DMS53 (cell line): ENCODE measurements at regions not wholly inside any gene's neighbourhood (a gene's known extent, or its start where the extent isn't known, plus 50 kb on each side); places are given as distances from the start of the nearest gene placed in this dataset.
"Not testable (repeated sequence)": the region's sequence is repeated elsewhere in the genome, so short reads cannot be mapped to it uniquely, and the experiment has no call there.

Experiments
- DNase-seq: peaks from one replicate; lab custom pipeline; 2025; lab: John Stamatoyannopoulos, UW

DNA sequence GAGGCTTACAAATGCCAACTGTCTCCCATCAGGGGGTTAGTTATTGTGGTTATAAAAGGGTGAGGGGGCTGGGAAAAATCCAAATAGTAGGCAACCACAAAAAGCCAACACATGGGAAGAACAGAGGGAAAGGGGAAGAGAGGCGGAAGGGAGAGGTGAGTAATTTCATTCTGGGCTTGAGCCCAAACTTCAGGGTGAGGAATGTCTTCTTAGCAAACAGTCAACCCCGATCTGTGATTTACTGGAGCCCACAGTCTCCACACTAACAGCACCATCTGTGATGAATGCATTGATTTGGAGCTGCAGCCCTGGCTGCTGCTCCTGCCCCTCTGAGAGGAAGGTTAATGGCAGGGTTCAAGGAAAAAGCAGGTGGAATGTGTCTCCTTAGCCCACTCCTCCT is 162.2 kb upstream of the GPR101 start:
- no peak for DNase-seq

GRCh38 chrX:137195296-137195695 is 161.5 kb upstream of the GPR101 start:
- DNase-seq: no peak

- DNase-seq: peak; percentile 74
These were observed 160.4 kb upstream of the GPR101 start for GRCh38 chrX:137194164-137194563.

DNA sequence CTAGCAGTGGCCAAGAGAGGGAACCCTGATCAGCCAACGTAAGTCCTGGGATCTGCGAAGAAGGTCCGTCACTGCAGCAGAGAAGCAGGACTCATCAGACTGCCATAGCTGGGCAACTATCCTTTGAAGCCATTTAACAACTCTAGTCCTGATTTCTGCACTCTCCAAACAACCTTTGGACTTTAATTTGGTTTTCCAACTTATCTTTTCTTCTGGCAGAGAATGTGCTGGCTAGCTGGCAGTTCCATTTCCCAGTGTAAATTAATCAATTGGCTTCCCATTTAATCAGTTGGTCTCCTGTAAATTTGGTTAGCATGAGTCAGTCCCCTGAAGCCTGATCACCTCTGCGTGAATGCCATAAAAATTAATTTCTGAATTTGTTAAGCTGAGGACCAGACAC is 153.7 kb upstream of the GPR101 start:
- DNase-seq: no peak

- DNase-seq: no peak
These were observed 144.6 kb upstream of the GPR101 start for GRCh38 chrX:137178392-137178791.

DNA sequence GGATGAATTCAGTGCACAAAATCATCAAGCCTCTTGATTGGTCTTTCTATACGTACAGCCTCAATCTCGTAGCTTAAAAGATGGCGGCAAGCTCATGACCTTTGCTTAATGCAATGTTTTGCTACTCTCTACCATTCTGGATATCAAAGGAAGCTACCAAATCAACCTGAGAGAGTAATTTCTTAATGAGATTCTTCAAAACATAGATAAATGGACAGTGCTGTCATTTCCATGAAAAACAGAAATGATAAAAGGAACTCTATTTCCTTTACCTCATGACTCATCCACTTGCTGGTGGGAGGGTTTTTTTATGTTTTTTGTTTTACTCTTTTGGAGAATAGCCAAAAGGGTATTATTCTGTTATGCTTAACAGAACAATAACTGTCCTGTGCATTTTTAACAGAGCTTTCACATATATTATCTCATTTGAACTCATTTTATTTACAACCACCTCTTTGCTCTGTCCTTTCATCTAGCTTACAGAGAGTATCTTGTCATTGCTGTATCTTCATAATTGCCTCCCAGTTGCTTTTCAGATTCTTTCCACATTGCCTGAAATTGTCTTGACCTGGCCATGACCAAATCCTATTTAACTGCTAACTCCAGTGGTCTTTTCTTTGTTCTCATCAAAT is 138.6 kb upstream of the GPR101 start:
- peak; percentile 15 for DNase-seq

DNA sequence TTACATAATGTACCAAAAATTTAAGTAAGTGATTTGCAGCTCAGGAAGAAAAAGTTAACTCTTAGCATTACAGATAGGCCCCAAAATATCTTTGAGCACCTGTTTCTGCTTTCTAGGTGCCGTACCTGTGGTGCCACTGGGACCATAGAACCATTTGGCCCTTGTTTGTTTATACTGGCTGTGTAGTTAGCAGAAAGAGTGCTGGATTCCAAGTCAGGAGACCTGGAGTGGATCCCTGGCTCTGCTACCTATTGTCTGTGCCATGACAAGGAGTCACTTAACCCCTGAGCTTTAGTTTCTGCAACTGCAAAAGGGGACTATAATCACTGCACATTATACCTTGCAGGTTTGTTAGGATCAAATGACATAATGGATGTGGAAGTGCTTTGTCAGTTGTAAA is 137.8 kb upstream of the GPR101 start:
- DNase-seq: no peak

DNA sequence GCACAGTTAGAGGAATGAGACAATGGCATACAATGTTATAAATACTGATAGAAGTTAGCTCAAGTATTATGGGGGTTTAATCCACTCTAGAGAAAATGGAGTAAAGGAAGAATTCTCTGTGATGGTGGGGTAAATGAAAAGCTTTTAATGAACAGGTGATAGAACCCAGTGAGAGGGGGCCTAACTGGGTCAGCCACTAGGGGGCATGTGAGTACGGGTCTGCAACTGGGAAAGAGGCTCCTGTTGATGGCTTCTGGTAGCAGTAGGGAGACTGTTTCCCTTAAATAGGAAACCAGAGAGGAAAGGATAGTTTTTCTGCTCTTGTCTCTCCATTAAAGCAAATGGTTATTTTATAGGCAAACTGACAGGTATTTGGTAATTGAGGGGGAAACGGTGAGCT is 132.8 kb upstream of the GPR101 start:
- peak; percentile 58 for DNase-seq

GRCh38 chrX:137164329-137164728 is 130.5 kb upstream of the GPR101 start:
- DNase-seq: no peak

DNA sequence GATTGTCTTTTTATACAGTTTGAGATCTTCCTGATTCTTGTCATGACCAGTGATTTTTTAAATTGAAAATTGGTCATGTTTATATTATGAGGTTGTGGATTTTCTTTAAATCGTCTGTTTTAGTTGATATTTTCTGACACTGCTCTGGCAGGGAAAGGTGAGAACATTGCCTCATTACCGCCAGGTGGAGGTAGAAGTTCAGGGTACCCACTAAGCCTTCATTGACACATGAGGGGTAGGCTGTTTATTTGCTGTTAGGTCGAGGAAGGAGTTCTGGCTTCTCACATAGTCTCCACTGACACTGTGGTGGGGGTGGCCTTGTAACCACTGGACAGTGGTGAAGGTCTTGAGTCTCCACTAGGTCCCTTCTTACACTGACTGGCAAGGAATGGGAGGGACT is 117.6 kb upstream of the GPR101 start:
- DNase-seq: no peak

DNA sequence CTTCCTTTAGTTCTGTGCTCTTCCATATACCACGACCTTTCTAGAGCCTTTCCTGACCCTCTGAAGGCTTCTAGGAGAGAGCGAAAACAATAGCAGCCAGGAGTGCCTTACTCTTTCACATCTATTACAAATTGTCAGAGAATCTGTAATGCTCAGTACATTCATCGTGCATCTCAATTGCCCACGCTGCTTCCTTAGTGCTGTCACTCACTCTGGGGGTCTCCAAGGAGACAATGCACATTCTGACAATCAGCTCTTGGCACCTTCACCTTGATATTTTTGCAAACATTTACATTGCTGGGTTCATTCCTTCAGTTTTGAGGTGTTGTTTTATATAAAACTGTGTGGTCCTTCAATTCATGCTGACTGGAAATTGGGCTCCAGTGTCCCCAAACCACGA is 110.1 kb upstream of the GPR101 start:
- no peak for DNase-seq

- not testable (repeated sequence) for DNase-seq
These were observed 88.9 kb upstream of the GPR101 start for GRCh38 chrX:137122651-137123050.

DNA sequence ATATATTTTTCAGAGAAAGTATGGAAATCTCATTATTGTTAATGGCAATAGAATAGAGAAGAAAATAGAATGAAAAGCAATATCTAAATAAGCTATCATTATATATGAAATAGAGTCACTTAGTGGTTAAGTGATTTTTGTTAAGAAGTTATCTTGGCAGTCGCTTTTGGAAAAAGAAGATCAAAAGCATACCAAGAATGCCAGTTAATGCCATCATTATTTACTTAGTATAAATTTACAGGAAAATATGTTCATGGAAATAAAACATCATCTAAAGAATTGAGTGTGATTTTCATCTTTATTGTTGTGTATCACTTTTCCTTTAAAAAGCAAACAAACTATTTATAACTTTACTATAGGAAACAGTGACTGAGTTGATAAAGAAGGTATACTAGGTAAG is 85.3 kb upstream of the GPR101 start:
- DNase-seq: no peak

GRCh38 chrX:137118536-137118935 is 84.7 kb upstream of the GPR101 start:
- no peak for DNase-seq

GRCh38 chrX:137118136-137118535 is 84.3 kb upstream of the GPR101 start:
- peak; percentile 21 for DNase-seq

DNA sequence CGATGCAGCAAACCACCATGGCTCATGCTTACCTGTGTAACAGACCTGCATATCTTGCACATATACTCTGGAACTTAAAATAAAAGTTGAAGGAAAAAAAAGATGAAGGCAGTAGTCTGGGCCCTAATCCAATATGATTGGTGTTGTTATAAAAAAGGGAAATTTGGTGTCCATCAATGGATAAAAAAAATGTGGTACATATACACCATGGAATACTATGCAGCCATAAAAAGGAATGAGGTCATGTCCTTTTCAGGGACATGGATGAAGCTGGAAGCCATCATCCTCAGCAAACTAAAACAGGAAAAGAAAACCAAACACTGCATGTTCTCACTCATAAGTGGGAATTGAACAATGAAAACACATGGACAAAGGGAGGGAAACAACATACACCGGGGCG is 74.1 kb upstream of the GPR101 start:
- DNase-seq: not testable (repeated sequence)

DNA sequence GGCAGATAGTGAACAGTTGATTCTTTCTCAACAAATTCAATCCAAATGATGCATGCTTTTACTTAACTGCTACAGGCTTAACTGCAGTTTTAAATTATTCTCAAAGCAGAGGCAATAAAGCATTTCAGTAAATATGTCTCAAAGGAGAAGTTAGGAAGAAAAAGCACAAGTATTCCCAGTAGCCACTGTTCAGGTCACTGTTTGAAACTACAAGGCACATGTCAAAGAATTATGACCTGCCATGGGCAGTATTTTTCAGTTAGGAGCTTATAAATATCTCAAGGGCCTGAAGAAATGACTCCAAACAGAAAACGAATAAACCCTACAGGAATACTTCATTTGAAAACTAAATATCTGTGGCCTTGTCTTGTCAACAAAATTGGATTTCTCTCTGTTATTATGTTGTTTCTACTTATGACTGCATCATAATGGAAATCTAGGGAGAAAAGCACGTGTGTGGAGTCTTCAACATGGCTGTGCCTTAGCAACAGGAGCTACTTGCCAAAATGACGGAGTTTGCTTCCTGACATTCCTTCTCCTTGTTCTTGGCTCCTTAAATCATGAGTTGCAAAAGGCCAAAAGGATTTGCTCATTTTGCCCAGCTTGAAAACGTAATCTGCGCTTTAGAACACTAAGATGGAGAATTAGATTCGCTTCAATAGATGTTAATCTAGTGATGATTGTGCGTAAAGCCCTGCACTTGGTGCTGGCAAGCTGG is 67.6 kb upstream of the GPR101 start:
- DNase-seq: no peak
